Activated CD8-positive, alpha-beta T cell treated with anti-CD3 and anti-CD28 coated beads, Interleukin-2, amount 10 ng/mL, durations not matched to agents 7 days and 5 days (primary cell): ENCODE measurements at regions not wholly inside any gene's neighbourhood (a gene's known extent, or its start where the extent isn't known, plus 50 kb on each side); places are given as distances from the start of the nearest gene placed in this dataset.

ENCODE experiments used
- ATAC-seq: fragments of 150-1000 bp; cut with Tn5 transposase; one replicate; pipeline ENCODE4 v1.10.0; 2021; ENCODE audit warnings: moderate library complexity
- CTCF ChIA-PET: fragments of 350-600 bp; sonication (Branson Sonifier 250); formaldehyde crosslinking; loops from one replicate; lab custom pipeline; 2021; ENCODE audit warnings: antibody characterized with exemption; lab: Charles Lee
- POLR2A ChIA-PET: fragments of 350-600 bp; sonication (Branson Sonifier 250); formaldehyde crosslinking; loops from one replicate; lab custom pipeline; 2021; ENCODE audit warnings: antibody characterized with exemption; lab: Charles Lee
- DNase-seq: peaks from one replicate; pipeline ENCODE4 v3.0.0-alpha.2; 2020
- H3K27ac Mint-ChIP-seq: one replicate; pipeline ENCODE4 v1.8.0; 2021; ENCODE audit warnings: mild to moderate bottlenecking, mixed read lengths
- H3K27me3 Mint-ChIP-seq: one replicate; pipeline ENCODE4 v1.8.0; 2021; ENCODE audit warnings: low read depth, mixed read lengths
- H3K36me3 Mint-ChIP-seq: one replicate; pipeline ENCODE4 v1.8.0; 2021; ENCODE audit warnings: low read depth, mixed read lengths
- H3K4me1 Mint-ChIP-seq: one replicate; pipeline ENCODE4 v1.8.0; 2021; ENCODE audit warnings: low read depth, mixed read lengths
- H3K4me3 Mint-ChIP-seq: one replicate; pipeline ENCODE4 v1.8.0; 2021; ENCODE audit warnings: mild to moderate bottlenecking, mixed read lengths
- H3K9me3 Mint-ChIP-seq: one replicate; pipeline ENCODE4 v1.8.0; 2022; ENCODE audit warnings: mixed read lengths; ENCODE audit not compliant: insufficient read depth

DNA sequence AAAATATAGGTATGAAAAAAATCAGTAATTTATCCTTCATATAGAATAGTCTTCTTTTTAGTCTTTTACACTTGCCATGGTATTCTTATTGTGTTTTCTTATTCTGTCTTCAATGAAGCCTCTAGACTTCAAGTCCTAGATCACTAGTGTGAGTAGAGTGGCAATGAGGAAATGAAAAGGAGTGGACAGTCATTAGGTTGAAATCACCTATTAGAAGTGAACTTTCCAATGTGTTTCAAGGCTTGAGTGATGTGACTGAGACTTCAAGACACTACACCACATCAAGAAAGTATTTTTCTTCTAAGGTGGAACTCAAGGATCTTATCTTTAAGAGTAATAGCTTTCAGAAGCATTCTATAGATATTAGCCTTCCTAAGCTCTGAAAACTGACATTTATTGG is 357.8 kb upstream of the MBL2 start:
- peaks cover 4% of the 10 kb centered on the region for H3K9me3 Mint-ChIP-seq
- no peak for ATAC-seq
- no peaks in the 10 kb centered on the region for H3K36me3 Mint-ChIP-seq
- no peaks in the 10 kb centered on the region for H3K27me3 Mint-ChIP-seq
- DNase-seq: no peak
- CTCF ChIA-PET: no interaction called here
- no peak overlapping the region for H3K27ac Mint-ChIP-seq
- H3K4me3 Mint-ChIP-seq: no peak overlapping the region
- no peaks in the 10 kb centered on the region for H3K4me1 Mint-ChIP-seq
- POLR2A ChIA-PET: no interaction called here

DNA sequence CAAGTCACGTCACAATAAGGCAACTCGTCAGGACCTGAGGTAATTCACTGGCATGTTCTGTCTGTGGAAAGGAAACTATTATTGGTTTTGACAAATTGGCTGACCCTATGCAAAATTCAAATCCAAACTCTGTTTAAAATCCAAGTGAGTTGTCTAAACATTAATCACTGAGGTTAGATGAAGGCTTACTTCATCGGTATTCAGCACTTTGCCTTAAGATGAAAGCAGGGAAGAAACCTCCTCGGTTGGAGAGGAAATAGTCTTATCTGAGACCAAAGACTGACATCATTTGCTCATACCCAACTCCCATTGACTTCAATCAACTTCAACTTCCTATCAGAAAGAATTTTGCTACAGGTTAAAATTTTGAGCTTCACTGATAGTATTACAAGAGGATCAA is 355.1 kb upstream of the MBL2 start:
- DNase-seq (no peak), ATAC-seq (no peak)
- H3K27ac Mint-ChIP-seq: no peak overlapping the region
- CTCF ChIA-PET: no interaction called here
- POLR2A ChIA-PET: no interaction called here
- H3K4me1 Mint-ChIP-seq: no peaks in the 10 kb centered on the region
- no peaks in the 10 kb centered on the region for H3K27me3 Mint-ChIP-seq
- peaks cover 13% of the 10 kb centered on the region for H3K9me3 Mint-ChIP-seq
- no peak overlapping the region for H3K4me3 Mint-ChIP-seq
- no peaks in the 10 kb centered on the region for H3K36me3 Mint-ChIP-seq

DNA sequence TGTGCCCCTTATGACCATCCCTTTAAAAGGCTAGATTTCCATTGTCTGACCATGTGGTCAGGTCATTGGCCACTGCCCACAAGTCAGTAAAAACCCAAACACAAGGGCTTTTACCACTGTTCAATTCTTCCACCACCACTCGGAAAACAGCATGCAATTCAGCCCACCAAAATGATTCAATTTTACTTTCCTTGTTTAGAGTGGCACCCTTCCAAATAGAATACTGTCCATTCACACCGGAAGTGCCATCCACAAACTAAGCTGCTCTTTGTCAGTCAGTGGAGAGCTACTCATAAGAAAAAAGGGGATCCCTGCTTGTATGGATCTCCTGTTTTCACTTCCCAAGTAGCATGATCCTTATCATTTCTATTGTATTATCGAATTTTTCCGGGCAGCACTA is 350.7 kb upstream of the MBL2 start:
- CTCF ChIA-PET: no interaction called here
- Mint-ChIP-seq H3K27ac (no peak overlapping the region), H3K27me3 (no peaks in the 10 kb centered on the region), H3K9me3 (peaks cover 13% of the 10 kb centered on the region), H3K4me1 (no peaks in the 10 kb centered on the region), H3K4me3 (no peak overlapping the region), H3K36me3 (no peaks in the 10 kb centered on the region)
- POLR2A ChIA-PET: no interaction called here
- ATAC-seq (no peak), DNase-seq (no peak)

DNA sequence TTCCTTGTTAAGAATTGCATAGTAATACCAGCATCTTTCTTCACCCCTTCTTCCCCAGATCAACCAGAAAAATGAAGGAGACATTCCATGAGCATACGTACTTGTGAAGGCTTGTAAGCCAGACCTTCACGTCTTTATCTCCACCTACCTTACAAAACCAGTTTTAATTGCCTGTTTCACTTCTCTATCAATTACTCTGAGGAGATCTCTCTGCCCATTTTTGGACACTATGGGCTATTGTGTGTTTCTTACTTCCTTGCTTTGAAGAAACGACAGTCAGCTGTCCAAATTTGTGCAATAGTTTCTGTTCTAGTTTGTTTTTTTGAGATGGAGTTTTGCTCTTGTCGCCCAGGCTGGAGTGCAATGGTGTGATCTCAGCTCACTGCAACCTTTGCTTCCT is 349.7 kb upstream of the MBL2 start:
- no peak overlapping the region for H3K27ac Mint-ChIP-seq
- H3K4me3 Mint-ChIP-seq: no peak overlapping the region
- CTCF ChIA-PET: no interaction called here
- H3K36me3 Mint-ChIP-seq: no peaks in the 10 kb centered on the region
- ATAC-seq (no peak), DNase-seq (no peak)
- POLR2A ChIA-PET: no interaction called here
- H3K9me3 Mint-ChIP-seq: peaks cover 9% of the 10 kb centered on the region
- no peaks in the 10 kb centered on the region for H3K27me3 Mint-ChIP-seq
- no peaks in the 10 kb centered on the region for H3K4me1 Mint-ChIP-seq

DNA sequence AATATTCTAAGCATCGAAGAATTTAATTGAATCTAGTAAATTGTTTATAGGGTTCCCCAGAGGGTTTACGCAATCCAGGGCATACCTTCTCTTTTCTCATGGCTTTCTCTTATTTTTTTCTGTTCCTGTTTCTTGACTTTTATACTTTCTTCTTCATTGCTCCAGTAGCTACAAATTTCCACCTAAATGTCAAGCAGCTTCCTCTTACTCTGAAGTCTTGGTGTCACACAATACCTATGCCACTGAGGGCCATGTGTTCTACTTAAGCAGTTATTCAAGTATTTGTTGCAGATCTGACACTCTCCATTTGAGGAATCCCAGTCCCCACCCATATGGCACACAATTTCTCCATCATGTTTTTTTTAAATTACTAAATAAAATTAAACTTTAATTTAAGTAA is 343.1 kb upstream of the MBL2 start:
- no peak for ATAC-seq
- ChIA-PET POLR2A (no interaction called here), CTCF (no interaction called here)
- Mint-ChIP-seq H3K27ac (no peak overlapping the region), H3K27me3 (no peaks in the 10 kb centered on the region), H3K9me3 (peaks cover 5% of the 10 kb centered on the region), H3K36me3 (no peaks in the 10 kb centered on the region), H3K4me3 (no peak overlapping the region), H3K4me1 (no peaks in the 10 kb centered on the region)
- DNase-seq: no peak

DNA sequence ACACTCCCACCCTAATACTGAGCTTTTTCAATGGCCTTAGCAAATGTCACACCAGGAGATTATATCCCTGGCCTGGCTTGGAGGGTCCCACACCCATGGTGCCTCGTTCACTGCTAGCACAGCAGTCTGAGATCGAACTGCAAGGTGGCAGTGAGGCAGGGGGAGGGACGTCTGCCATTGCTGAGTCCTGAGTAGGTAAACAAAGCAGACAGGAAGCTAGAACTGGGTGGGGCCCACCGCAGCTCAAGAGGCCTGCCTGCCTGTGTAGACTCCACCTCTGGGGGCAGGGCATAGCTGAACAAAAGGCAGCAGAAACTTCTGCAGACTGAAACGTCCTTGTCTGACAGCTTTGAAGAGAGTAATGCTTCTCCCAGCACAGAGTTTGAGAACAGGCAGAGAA is 338.9 kb upstream of the MBL2 start:
- POLR2A ChIA-PET: no interaction called here
- DNase-seq: peak; percentile 30
- no peaks in the 10 kb centered on the region for H3K4me1 Mint-ChIP-seq
- CTCF ChIA-PET: no interaction called here
- H3K27ac Mint-ChIP-seq: no peak overlapping the region
- no peak for ATAC-seq
- peaks cover 5% of the 10 kb centered on the region for H3K9me3 Mint-ChIP-seq
- H3K4me3 Mint-ChIP-seq: no peak overlapping the region
- no peaks in the 10 kb centered on the region for H3K27me3 Mint-ChIP-seq
- H3K36me3 Mint-ChIP-seq: no peaks in the 10 kb centered on the region

DNA sequence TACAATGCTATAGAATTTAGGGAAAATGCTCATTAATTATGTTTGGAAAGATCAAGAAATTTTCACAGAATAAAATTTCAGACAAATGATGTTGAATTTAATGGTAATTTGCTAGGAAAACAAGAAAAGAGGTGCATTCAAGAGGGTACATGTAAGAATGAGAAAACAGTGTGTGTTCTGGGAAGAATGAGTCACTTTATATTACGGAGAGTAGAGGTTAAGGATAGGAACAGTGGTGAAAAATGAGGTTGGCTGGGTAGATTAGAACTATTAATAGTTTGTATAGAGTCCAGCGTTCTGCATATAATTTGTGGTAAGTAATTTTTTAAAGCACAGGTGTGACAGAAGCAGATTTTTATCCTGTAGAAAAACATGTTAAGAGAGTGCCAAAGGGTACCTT is 336.7 kb upstream of the MBL2 start:
- H3K27me3 Mint-ChIP-seq: no peaks in the 10 kb centered on the region
- H3K27ac Mint-ChIP-seq: no peak overlapping the region
- H3K36me3 Mint-ChIP-seq: no peaks in the 10 kb centered on the region

DNA sequence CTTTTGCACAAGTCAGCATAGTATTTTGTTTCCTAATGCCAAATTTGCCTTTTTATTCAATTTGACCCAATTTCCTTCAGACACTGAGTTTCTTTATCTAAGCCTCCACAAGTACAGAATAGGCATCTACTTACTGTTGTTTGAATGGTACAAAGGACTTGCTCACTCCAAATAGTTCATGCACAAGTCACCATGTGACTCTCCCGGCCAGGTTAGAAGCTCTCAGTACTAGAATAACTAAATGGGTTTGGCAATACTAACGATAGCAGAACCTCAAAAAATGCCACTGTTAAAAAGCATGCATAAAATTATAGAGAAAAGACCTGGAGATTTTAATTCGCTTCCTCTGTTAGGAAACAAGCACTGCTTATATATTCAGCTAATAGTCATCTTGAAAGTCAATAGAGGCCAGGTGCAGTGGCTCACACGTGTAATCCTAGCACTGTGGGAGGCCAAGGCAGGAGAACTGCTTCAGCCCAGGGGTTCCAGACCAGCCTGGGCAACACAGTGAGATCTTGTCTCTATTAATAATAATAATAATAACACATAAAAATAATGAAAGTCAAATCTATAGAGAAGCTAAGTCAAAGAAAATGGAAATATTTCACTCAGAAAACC is 335.8 kb upstream of the MBL2 start:
- Mint-ChIP-seq H3K9me3 (no peaks in the 10 kb centered on the region), H3K4me1 (no peaks in the 10 kb centered on the region), H3K27ac (no peak overlapping the region), H3K27me3 (no peaks in the 10 kb centered on the region), H3K36me3 (no peaks in the 10 kb centered on the region), H3K4me3 (no peak overlapping the region)
- ChIA-PET CTCF (no interaction called here), POLR2A (no interaction called here)
- DNase-seq: no peak
- no peak for ATAC-seq

More for the DNA sequence above, 336.7 kb upstream of the MBL2 start:
- DNase-seq (no peak), ATAC-seq (no peak)
- POLR2A ChIA-PET: no interaction called here
- CTCF ChIA-PET: no interaction called here
- peaks cover 1% of the 10 kb centered on the region for H3K9me3 Mint-ChIP-seq
- no peaks in the 10 kb centered on the region for H3K4me1 Mint-ChIP-seq
- no peak overlapping the region for H3K4me3 Mint-ChIP-seq

DNA sequence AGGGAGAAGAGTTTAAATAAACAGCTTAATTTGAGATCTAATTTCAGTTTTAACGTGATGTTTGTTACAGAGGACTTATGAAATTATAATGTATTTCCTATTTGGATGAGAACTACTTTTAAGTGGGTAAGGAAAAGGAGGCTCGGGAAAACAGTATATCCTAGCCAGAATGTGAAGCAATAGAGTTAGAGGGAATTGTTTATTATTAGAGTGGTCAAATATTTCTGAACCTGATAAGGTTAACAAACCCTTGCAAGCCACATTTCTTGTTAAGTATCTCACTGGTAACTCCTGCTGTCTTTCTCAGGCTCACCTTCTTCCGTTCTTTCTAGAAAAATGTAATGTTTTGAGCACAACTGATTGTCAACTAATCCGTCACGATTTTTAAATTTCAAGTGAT is 335.1 kb upstream of the MBL2 start:
- Mint-ChIP-seq H3K27ac (no peak overlapping the region), H3K9me3 (no peaks in the 10 kb centered on the region), H3K4me3 (no peak overlapping the region), H3K27me3 (no peaks in the 10 kb centered on the region), H3K4me1 (no peaks in the 10 kb centered on the region), H3K36me3 (no peaks in the 10 kb centered on the region)
- ATAC-seq (no peak), DNase-seq (no peak)
- POLR2A ChIA-PET: no interaction called here
- CTCF ChIA-PET: no interaction called here

DNA sequence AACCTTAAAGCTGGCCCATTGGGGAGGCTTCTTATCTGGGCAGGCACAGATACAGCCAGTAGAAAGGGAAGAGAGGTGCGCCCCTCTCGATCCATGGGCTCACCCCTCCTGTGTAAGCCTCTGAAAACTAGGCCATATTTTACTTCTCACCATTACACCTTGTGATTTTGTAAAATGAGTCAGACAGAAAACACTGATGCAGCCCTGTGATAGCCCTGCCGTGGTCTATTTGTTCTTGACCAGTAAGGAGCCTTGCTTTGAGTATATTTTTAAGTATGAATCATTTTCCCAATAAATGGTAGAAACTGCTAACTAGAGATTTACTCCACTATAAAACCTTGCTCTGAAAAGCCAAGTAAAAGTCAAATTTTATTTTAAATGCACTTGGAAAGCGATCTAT is 329.8 kb upstream of the MBL2 start:
- no peaks in the 10 kb centered on the region for H3K36me3 Mint-ChIP-seq
- no peak overlapping the region for H3K27ac Mint-ChIP-seq
- peaks cover 3% of the 10 kb centered on the region for H3K9me3 Mint-ChIP-seq
- ATAC-seq (no peak), DNase-seq (no peak)
- ChIA-PET POLR2A (no interaction called here), CTCF (no interaction called here)
- H3K4me1 Mint-ChIP-seq: no peaks in the 10 kb centered on the region
- H3K27me3 Mint-ChIP-seq: no peaks in the 10 kb centered on the region
- H3K4me3 Mint-ChIP-seq: no peak overlapping the region

DNA sequence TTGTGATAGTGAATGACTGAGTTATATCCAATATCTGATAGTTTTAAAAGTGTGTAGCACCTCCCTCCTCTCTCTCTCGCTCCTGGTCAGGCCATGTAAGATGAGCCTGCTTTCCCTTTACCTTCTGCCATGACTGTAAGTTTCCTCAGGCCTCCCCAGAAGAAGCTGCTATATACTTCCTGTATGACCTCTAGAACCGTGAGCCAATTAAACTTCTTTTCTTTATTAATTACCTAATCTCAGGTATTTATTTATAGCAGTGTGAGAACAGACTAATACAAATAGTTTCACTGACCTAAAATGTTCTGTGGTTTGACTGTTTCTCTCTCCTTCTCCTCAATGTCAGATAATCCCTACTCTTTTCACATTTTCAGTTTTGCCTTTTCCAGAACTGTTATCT is 321.3 kb upstream of the MBL2 start:
- CTCF ChIA-PET: no interaction called here
- no peak overlapping the region for H3K27ac Mint-ChIP-seq

DNA sequence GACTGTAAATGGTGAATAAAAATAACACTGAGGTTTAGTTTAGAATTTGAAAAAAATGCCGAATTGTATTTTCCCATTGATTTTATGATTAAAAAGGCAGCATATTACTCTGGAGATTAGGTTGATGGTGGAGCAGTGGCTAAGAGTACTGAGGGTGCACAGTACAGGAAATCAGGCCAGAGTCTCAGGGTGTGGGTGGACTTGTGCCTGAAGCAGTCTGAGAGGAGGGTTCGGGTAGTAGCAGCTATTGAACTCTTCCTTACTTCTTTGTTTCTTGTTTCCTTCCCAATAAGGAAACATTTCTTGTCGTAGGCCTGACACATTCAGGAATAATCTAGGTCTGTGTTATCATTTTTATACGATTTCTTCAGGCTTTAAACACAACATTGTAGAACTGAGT is 319.0 kb upstream of the MBL2 start:
- ChIA-PET POLR2A (no interaction called here), CTCF (no interaction called here)
- Mint-ChIP-seq H3K27ac (no peak overlapping the region), H3K27me3 (no peaks in the 10 kb centered on the region), H3K36me3 (no peaks in the 10 kb centered on the region), H3K4me1 (no peaks in the 10 kb centered on the region), H3K4me3 (no peak overlapping the region), H3K9me3 (no peaks in the 10 kb centered on the region)
- ATAC-seq: no peak
- DNase-seq: no peak

More for the DNA sequence above, 321.3 kb upstream of the MBL2 start:
- DNase-seq (no peak), ATAC-seq (no peak)
- Mint-ChIP-seq H3K4me3 (no peak overlapping the region), H3K9me3 (peaks cover 4% of the 10 kb centered on the region), H3K36me3 (no peaks in the 10 kb centered on the region), H3K27me3 (no peaks in the 10 kb centered on the region), H3K4me1 (no peaks in the 10 kb centered on the region)
- POLR2A ChIA-PET: no interaction called here

DNA sequence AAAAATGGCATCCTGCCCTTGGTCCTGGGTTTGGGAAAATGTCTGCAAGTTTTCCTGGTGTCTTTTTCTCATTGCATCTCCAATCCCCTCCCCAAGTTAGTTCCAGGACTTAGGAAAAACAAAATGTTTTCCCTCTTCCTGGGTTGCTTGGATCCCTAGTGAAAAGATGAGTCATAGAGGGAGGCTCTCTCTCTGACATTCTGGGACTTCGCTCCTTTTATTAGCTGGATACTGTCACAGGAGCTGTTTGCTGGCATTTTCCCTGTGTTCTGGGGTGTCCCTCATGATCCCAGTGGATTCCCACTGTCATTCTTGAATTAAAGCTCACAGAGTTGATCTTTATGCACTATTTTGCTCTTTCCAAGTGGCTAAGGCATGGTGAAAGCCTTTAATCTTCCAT is 316.4 kb upstream of the MBL2 start:
- H3K36me3 Mint-ChIP-seq: no peaks in the 10 kb centered on the region
- no peak overlapping the region for H3K4me3 Mint-ChIP-seq
- no peak overlapping the region for H3K27ac Mint-ChIP-seq
- ATAC-seq: no peak
- H3K27me3 Mint-ChIP-seq: no peaks in the 10 kb centered on the region
- CTCF ChIA-PET: no interaction called here
- H3K4me1 Mint-ChIP-seq: no peaks in the 10 kb centered on the region
- POLR2A ChIA-PET: no interaction called here
- DNase-seq: no peak
- H3K9me3 Mint-ChIP-seq: peaks cover 15% of the 10 kb centered on the region
